IMR-90 (cell line): ENCODE measurements at regions not wholly inside any gene's neighbourhood (a gene's known extent, or its start where the extent isn't known, plus 50 kb on each side); places are given as distances from the start of the nearest gene placed in this dataset.

ENCODE experiments used
- ATAC-seq: fragments of 200-7000 bp; cut with Tn5 transposase; 2 replicates; pipeline ENCODE4 v1.9.1; 2020; ENCODE audit warnings: low read depth, mild to moderate bottlenecking, moderate library complexity
- BruUV-seq: library from RNA; stranded (reverse); fragments of 400-500 nt; replicated peaks from 2 replicates; lab custom pipeline; 2021; lab: Mats Ljungman, UMichigan
- CTCF ChIA-PET: fragments of 300-600 bp; formaldehyde crosslinking; extraction: SDS; loops from one replicate; lab custom pipeline; 2021; ENCODE audit warnings: antibody characterized with exemption; lab: Yijun Ruan, JAX
- POLR2A ChIA-PET: fragments of 300-600 bp; sonication (Branson Sonifier 250); formaldehyde crosslinking; loops from one replicate; lab custom pipeline; 2022; ENCODE audit warnings: antibody characterized with exemption; ENCODE audit not compliant: unreplicated experiment; lab: Charles Lee
- DNase-seq: peaks from one replicate; pipeline ENCODE4 v3.0.0; 2013
- H2AFZ ChIP-seq: replicated peaks from 2 replicates; pipeline ENCODE3; 2013; ENCODE audit warnings: low read length, mild to moderate bottlenecking; ENCODE audit not compliant: poor library complexity
- H2AK5ac ChIP-seq: 2 replicates; pipeline ENCODE4 v1.6.1; 2013; ENCODE audit warnings: low read depth, low read length, inconsistent platforms
- H2AK9ac ChIP-seq: replicated peaks from 2 replicates; pipeline ENCODE3; 2013; ENCODE audit warnings: mild to moderate bottlenecking, low read depth, low read length, moderate library complexity; ENCODE audit not compliant: poor library complexity
- H2BK120ac ChIP-seq: 2 replicates; pipeline ENCODE4 v1.6.1; 2013; ENCODE audit warnings: low read depth, low read length, inconsistent platforms
- H2BK15ac ChIP-seq: 3 replicates; pipeline ENCODE4 v1.6.1; 2013; ENCODE audit warnings: low read depth, low read length, inconsistent platforms
- H2BK20ac ChIP-seq: 2 replicates; pipeline ENCODE4 v1.6.1; 2013; ENCODE audit warnings: low read depth, mild to moderate bottlenecking, inconsistent platforms, low read length, moderate library complexity
- H2BK5ac ChIP-seq: 2 replicates; pipeline ENCODE4 v1.6.1; 2013; ENCODE audit warnings: mild to moderate bottlenecking, low read depth, low read length, inconsistent platforms; ENCODE audit not compliant: poor library complexity, severe bottlenecking
- H3K14ac ChIP-seq: replicated peaks from 2 replicates; pipeline ENCODE4 v1.6.1; 2013; ENCODE audit warnings: low read depth, low read length, inconsistent platforms
- H3K18ac ChIP-seq: 2 replicates; pipeline ENCODE4 v1.6.1; 2013; ENCODE audit warnings: low read depth, low read length, control low read depth
- H3K23ac ChIP-seq: 2 replicates; pipeline ENCODE4 v1.6.1; 2013; ENCODE audit warnings: low read depth, low read length, inconsistent platforms
- H3K27ac ChIP-seq: 2 replicates; pipeline ENCODE4 v1.5.1; 2013; ENCODE audit warnings: mild to moderate bottlenecking, control low read depth, low read length; ENCODE audit not compliant: insufficient read depth
- H3K27me3 ChIP-seq: 2 replicates; pipeline ENCODE4 v1.6.1; 2013; ENCODE audit warnings: low read length; ENCODE audit not compliant: control insufficient read depth, insufficient read depth
- H3K36me3 ChIP-seq: 2 replicates; pipeline ENCODE4 v1.6.1; 2013; ENCODE audit warnings: low read length, mixed read lengths; ENCODE audit not compliant: control insufficient read depth, insufficient read depth
- H3K4ac ChIP-seq: 2 replicates; pipeline ENCODE4 v1.6.1; 2013; ENCODE audit warnings: low read depth, low read length, inconsistent platforms
- H3K4me1 ChIP-seq: 2 replicates; pipeline ENCODE4 v1.6.1; 2013; ENCODE audit warnings: low read length, mixed read lengths; ENCODE audit not compliant: control insufficient read depth, insufficient read depth
- H3K4me2 ChIP-seq: 2 replicates; pipeline ENCODE4 v1.6.1; 2013; ENCODE audit warnings: low read depth, mild to moderate bottlenecking, control low read depth, low read length, moderate library complexity
- H3K4me3 ChIP-seq: 2 replicates; pipeline ENCODE4 v1.5.1; 2013; ENCODE audit warnings: low read depth, mild to moderate bottlenecking, control low read depth, low read length, moderate library complexity; ENCODE audit not compliant: insufficient read depth
- H3K56ac ChIP-seq: 2 replicates; pipeline ENCODE4 v1.6.1; 2013; ENCODE audit warnings: low read length, inconsistent platforms; ENCODE audit not compliant: insufficient read depth; ENCODE audit errors: extremely low read depth
- H3K79me1 ChIP-seq, 2 experiments: 2 replicates each; pipeline ENCODE4 v1.6.1; 2013; ENCODE audit warnings: low read length in 2 of 2, inconsistent platforms in 1 of 2, low read depth in 1 of 2
- H3K9ac ChIP-seq: 2 replicates; pipeline ENCODE4 v1.6.1; 2013; ENCODE audit warnings: low read depth, low read length, control low read depth
- H3K9me1 ChIP-seq: 2 replicates; pipeline ENCODE4 v1.6.1; 2013; ENCODE audit warnings: low read length, inconsistent platforms; ENCODE audit not compliant: insufficient read depth
- H3K9me3 ChIP-seq: 2 replicates; pipeline ENCODE4 v1.6.1; 2013; ENCODE audit warnings: low read length; ENCODE audit not compliant: control insufficient read depth, insufficient read depth
- H4K20me1 ChIP-seq: 2 replicates; pipeline ENCODE4 v1.6.1; 2013; ENCODE audit warnings: low read length, inconsistent platforms; ENCODE audit not compliant: insufficient read depth
- H4K5ac ChIP-seq: 2 replicates; pipeline ENCODE4 v1.6.1; 2013; ENCODE audit warnings: mild to moderate bottlenecking, low read depth, low read length, control low read depth
- H4K8ac ChIP-seq, 2 experiments: 2 replicates each; pipeline ENCODE4 v1.6.1; 2013; ENCODE audit warnings: low read depth in 2 of 2, low read length in 2 of 2, control low read depth in 1 of 2, inconsistent platforms in 1 of 2
- H4K91ac ChIP-seq: 2 replicates; pipeline ENCODE4 v1.6.1; 2013; ENCODE audit warnings: low read depth, low read length, inconsistent platforms; ENCODE audit not compliant: insufficient read depth
- BHLHE40 ChIP-seq: fragments of 150-350 bp; IDR thresholded peaks from 2 replicates; pipeline ENCODE4 v1.6.1; 2016; ENCODE audit warnings: mild to moderate bottlenecking, low read depth, low read length
- CEBPB ChIP-seq: IDR thresholded peaks from 2 replicates; pipeline ENCODE4 v1.6.1; 2012; ENCODE audit warnings: low read depth, low read length, improper control_type of control experiment
- CHD1 ChIP-seq: IDR thresholded peaks from 2 replicates; pipeline ENCODE4 v1.6.1; 2012; ENCODE audit warnings: low read depth, low read length, improper control_type of control experiment
- CTCF ChIP-seq: conservative IDR thresholded peaks from 2 replicates; pipeline ENCODE4 v1.5.1; 2012; ENCODE audit warnings: mild to moderate bottlenecking, low read depth, low read length, improper control_type of control experiment
- ELK1 ChIP-seq: fragments of 150-350 bp; IDR thresholded peaks from 2 replicates; pipeline ENCODE4 v1.6.1; 2016; ENCODE audit warnings: low read depth, mild to moderate bottlenecking, low read length, moderate library complexity, borderline replicate concordance
- FOS ChIP-seq: fragments of 150-350 bp; IDR thresholded peaks from 2 replicates; pipeline ENCODE4 v1.6.1; 2016; ENCODE audit warnings: low read depth, low read length
- MAFK ChIP-seq: IDR thresholded peaks from 2 replicates; pipeline ENCODE4 v1.6.1; 2012; ENCODE audit warnings: low read depth, low read length, improper control_type of control experiment
- MAZ ChIP-seq: IDR thresholded peaks from 2 replicates; pipeline ENCODE4 v1.6.1; 2012; ENCODE audit warnings: low read depth, mild to moderate bottlenecking, low read length, improper control_type of control experiment, moderate library complexity, borderline replicate concordance
- MXI1 ChIP-seq: IDR thresholded peaks from 2 replicates; pipeline ENCODE4 v1.6.1; 2012; ENCODE audit warnings: low read depth, mild to moderate bottlenecking, low read length, moderate library complexity, borderline replicate concordance
- NFE2L2 ChIP-seq: fragments of 150-350 bp; IDR thresholded peaks from 2 replicates; pipeline ENCODE4 v1.6.1; 2016; ENCODE audit warnings: low read depth, mild to moderate bottlenecking, low read length
- POLR2A ChIP-seq: IDR thresholded peaks from 2 replicates; pipeline ENCODE4 v1.6.1; 2012; ENCODE audit warnings: mild to moderate bottlenecking, low read depth, low read length
- RAD21 ChIP-seq: IDR thresholded peaks from 2 replicates; pipeline ENCODE4 v1.6.1; 2012; ENCODE audit warnings: low read length, improper control_type of control experiment
- RCOR1 ChIP-seq: IDR thresholded peaks from 2 replicates; pipeline ENCODE4 v1.6.1; 2012; ENCODE audit warnings: mild to moderate bottlenecking, low read length, improper control_type of control experiment; ENCODE audit not compliant: insufficient replicate concordance
- RFX5 ChIP-seq: IDR thresholded peaks from 2 replicates; pipeline ENCODE4 v1.8.0; 2012; ENCODE audit warnings: low read depth, mild to moderate bottlenecking, low read length, moderate library complexity
- SMC3 ChIP-seq: fragments of 150-350 bp; IDR thresholded peaks from 2 replicates; pipeline ENCODE4 v1.6.1; 2016; ENCODE audit warnings: low read depth, mild to moderate bottlenecking, antibody characterized with exemption, low read length, moderate library complexity
- USF2 ChIP-seq: fragments of 150-350 bp; IDR thresholded peaks from 2 replicates; pipeline ENCODE4 v1.6.1; 2017; ENCODE audit warnings: mild to moderate bottlenecking, antibody characterized with exemption, low read length, low read depth
- WGBS, 2 experiments: methylation state at CpG; one replicate each; pipeline versions ENCODE4 v1.1.5 to v1.1.7; 2013; ENCODE audit warnings: missing lambda C conversion rate in 2 of 2; ENCODE audit not compliant: insufficient read length in 1 of 2; ENCODE audit errors: extremely low coverage in 2 of 2; 5-methylcytosine and 5-hydroxymethylcytosine counted together
- dilution Hi-C: fragments of 300-500 bp; cut with HindIII; formaldehyde crosslinking; loops from one replicate; pipeline ENCODE4 v1.14.3; 2018; ENCODE audit warnings: low sequenced_read_pairs; ENCODE audit not compliant: unreplicated experiment
- in situ Hi-C: fragments of 300-500 bp; cut with MboI; formaldehyde crosslinking; loops from 3 replicates; pipeline ENCODE4 v1.14.3; 2019; ENCODE audit warnings: low sequenced_read_pairs, inconsistent platforms, mixed read lengths
- intact Hi-C: fragments of 100-400 bp; cut with micrococcal nuclease; formaldehyde crosslinking; loops from 2 replicates; pipeline ENCODE4 v1.10.0; 2022

- Histone ChIP-seq H3K79me1 (no peaks in the 10 kb centered on the region), H4K8ac (no peak overlapping the region), H3K23ac (no peak overlapping the region), H3K9me1 (peaks cover 15% of the 10 kb centered on the region), H2BK5ac (no peak overlapping the region), H3K56ac (no peak overlapping the region), H2BK20ac (peak overlapping the region; percentile 5; the same call in 1 of the 2 replicates), H4K91ac (peak overlapping the region; percentile 46), H3K4ac (no peak overlapping the region; the same call in 1 of the 2 replicates), H3K27me3 (no peaks in the 10 kb centered on the region), H4K20me1 (no peaks in the 10 kb centered on the region), H3K4me2 (no peak overlapping the region), H3K27ac (no peak overlapping the region), H2AFZ (no peak overlapping the region), H2AK9ac (no peak overlapping the region), H3K4me1 (peaks cover 12% of the 10 kb centered on the region), H2AK5ac (no peak overlapping the region; the same call in 1 of the 2 replicates), H3K4me3 (no peak overlapping the region), H3K36me3 (no peaks in the 10 kb centered on the region), H3K18ac (no peak overlapping the region), H3K14ac (no peak overlapping the region), H2BK15ac (no peak overlapping the region), H3K9me3 (peaks cover 14% of the 10 kb centered on the region), H4K5ac (no peak overlapping the region), H3K9ac (no peak overlapping the region), H2BK120ac (peak overlapping the region; percentile 14; the same call in 1 of the 2 replicates)
- BruUV-seq: no TSS peak
- 100% methylated on average over 2 of the region's 5 CpGs; no CpG with 5 or more reads in 1 of the 2 experiments for WGBS, 2 experiments
- intact Hi-C loops: no loop called here
- ChIA-PET POLR2A (no interaction called here), CTCF (interaction anchor here (0.5 to 1.1 kb wide), 2 partner anchors 48 to 65 kb away, joined by 3 to 4 read pairs; no protein-coding TSS in a partner anchor)
- in situ Hi-C loops: no loop called here
- dilution Hi-C loops: no loop called here
- DNase-seq (no peak), ATAC-seq (no peak)
- no peak for TF ChIP-seq SMC3
- TF ChIP-seq CHD1: no peak
- no peak for TF ChIP-seq MAZ
- TF ChIP-seq MAFK: no peak
- no peak for TF ChIP-seq RCOR1
- no peak for TF ChIP-seq MXI1
- no peak for TF ChIP-seq POLR2A
- TF ChIP-seq USF2: no peak
- no peak for TF ChIP-seq RFX5
- no peak for TF ChIP-seq CTCF
- TF ChIP-seq CEBPB: no peak
- TF ChIP-seq NFE2L2: no peak
- TF ChIP-seq BHLHE40: no peak
- no peak for TF ChIP-seq FOS
- no peak for TF ChIP-seq ELK1
- TF ChIP-seq RAD21: no peak
Observed at GRCh38 chr9:92177591-92177990, 62.4 kb upstream of the SPTLC1 start.
